K562 (cell line): ENCODE measurements at regions not wholly inside any gene's neighbourhood (a gene's known extent, or its start where the extent isn't known, plus 50 kb on each side); places are given as distances from the start of the nearest gene placed in this dataset.

ENCODE experiments used
- NFYB ChIP-seq: IDR thresholded peaks from 2 replicates; pipeline ENCODE4 v1.6.1; 2011; ENCODE audit warnings: mild to moderate bottlenecking, moderate library complexity; ENCODE audit not compliant: insufficient read length; ENCODE audit errors: extremely low read depth
- POLR2AphosphoS5 ChIP-seq: IDR thresholded peaks from 2 replicates; pipeline ENCODE4 v1.6.1; 2011; ENCODE audit warnings: mild to moderate bottlenecking, low read depth, low read length, moderate library complexity; ENCODE audit not compliant: control insufficient read depth, insufficient read depth

DNA sequence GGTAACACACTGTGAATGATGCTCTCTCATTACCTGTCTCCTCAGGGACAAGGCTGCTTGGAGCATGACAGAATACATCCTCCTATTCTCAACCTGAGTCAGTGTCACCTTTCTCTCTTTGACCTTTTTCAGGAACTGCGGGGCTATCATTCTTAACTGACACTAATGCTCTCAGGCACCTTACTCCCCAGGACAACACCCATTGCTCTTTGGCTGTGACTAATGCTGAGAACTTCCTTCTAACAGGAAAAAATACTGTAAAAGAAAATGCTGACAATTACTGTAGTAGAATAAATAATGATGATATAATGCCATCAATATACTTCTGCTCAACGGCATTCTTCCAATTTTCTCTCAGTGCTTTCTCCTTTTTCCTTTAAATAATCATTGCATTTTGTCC lies 2082.7 kb upstream of the RAG2 start:
- TF ChIP-seq NFYB (no peak), POLR2AphosphoS5 (no peak)
